ENCODE measurements at regions not wholly inside any gene's neighbourhood (a gene's known extent, or its start where the extent isn't known, plus 50 kb on each side); places are given as distances from the start of the nearest gene placed in this dataset.

DNA sequence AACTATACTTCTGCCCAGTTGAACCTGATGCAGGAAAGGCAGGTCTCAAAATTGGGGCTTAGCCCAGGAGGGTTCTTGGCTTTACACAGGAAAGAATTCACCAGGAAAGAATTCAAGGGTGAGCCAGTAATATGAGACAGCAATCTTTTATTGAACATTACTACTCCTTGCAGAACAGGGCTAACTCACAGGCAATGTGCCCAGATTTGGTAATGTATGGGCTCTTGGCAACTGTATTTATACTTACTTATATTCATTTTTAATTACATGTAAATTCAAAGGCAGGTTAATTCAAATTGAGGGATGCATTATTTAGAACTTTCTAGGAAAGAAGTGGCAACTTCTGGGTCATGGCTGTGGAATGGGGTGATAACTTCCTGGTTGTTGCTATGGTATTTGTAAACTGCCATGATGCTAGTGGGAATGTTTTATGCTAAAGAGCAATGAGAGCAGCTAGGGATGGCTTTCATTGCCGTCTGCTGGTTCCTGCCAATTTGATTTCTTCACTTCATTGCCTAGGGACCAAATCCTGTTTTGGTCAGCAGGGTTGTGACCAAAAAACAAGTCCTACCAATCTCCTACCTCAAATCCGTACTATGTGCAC is 107.5 kb downstream of the CHRM3 start:
- TF ChIP-seq, protein P1, sequence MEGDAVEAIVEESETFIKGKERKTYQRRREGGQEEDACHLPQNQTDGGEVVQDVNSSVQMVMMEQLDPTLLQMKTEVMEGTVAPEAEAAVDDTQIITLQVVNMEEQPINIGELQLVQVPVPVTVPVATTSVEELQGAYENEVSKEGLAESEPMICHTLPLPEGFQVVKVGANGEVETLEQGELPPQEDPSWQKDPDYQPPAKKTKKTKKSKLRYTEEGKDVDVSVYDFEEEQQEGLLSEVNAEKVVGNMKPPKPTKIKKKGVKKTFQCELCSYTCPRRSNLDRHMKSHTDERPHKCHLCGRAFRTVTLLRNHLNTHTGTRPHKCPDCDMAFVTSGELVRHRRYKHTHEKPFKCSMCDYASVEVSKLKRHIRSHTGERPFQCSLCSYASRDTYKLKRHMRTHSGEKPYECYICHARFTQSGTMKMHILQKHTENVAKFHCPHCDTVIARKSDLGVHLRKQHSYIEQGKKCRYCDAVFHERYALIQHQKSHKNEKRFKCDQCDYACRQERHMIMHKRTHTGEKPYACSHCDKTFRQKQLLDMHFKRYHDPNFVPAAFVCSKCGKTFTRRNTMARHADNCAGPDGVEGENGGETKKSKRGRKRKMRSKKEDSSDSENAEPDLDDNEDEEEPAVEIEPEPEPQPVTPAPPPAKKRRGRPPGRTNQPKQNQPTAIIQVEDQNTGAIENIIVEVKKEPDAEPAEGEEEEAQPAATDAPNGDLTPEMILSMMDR (IDR thresholded peaks at IDR 0.05): no peak
- TF ChIP-seq PHF8 (IDR thresholded peaks at IDR 0.05; ENCODE audit: borderline replicate concordance, low read depth): no peak
- TF ChIP-seq, protein P2, sequence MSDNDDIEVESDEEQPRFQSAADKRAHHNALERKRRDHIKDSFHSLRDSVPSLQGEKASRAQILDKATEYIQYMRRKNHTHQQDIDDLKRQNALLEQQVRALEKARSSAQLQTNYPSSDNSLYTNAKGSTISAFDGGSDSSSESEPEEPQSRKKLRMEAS (IDR thresholded peaks at IDR 0.05): no peak

All from A549 (cell line).